KBM-7 (cell line): ENCODE measurements at regions not wholly inside any gene's neighbourhood (a gene's known extent, or its start where the extent isn't known, plus 50 kb on each side); places are given as distances from the start of the nearest gene placed in this dataset.
"Not testable (repeated sequence)": the region's sequence is repeated elsewhere in the genome, so short reads cannot be mapped to it uniquely, and the experiment has no call there.

Experiments
- DNase-seq: peaks from one replicate; pipeline ENCODE4 v3.0.0-alpha.2; 2015
- in situ Hi-C: fragments of 300-500 bp; cut with MboI; formaldehyde crosslinking; loops from 2 replicates; pipeline ENCODE4 v1.14.3; 2020; ENCODE audit warnings: low sequenced_read_pairs, low pct_unique_long_range_greater_than_20kb, mixed read lengths

DNA sequence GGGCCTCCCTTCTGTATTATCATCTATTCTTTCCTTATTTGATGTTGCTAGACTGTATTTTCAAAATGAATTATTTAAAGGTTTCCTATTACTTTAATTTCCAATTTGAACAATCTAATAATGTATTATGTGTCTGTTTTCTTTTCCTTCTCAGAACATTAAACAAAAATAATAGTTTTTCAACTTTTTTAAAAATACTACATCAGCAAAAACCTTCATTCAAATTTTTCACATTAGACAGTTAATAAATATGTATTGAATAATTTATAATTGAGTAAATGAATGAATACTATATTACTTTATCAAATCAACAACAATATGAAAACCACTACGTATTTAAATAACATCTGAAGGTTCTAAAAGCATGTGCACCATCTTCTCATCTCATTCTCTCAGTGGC, 644.1 kb upstream of the SEMA3D start:
- DNase-seq: no peak
- in situ Hi-C loops: loop anchor here (25.0 kb wide), 1 partner anchor 794 kb away; no protein-coding TSS in a partner anchor

DNA sequence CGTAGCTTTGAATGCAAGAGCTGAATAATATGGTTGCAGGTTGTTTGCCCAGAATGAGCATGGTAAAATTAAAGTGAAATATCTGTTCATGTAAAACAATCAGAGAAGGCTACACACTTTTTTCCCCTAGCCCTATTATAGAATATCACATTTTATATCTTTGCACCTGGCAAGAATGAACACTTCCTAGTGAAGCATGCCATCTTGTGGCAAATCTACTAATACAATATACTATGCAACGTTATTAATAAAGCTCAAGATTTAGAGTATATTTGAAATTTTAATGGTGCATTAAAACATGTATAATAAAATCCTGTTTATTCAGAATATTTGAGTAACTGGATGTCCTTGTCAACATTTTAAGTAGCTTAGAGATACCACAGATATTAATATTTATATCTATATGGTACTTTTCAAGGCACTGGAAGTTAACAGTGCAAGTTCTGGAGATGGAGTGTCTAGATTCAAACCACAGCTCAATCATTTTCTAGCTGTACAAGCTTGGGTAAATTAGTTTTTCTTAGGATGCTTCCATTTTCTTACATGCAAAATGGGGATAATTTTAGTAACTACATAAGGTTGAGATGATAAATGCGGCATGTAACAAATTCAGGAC, 643.1 kb upstream of the SEMA3D start:
- DNase-seq: peak; percentile 22
- in situ Hi-C loops: loop anchor here (25.0 kb wide), 1 partner anchor 793 kb away; no protein-coding TSS in a partner anchor

DNA sequence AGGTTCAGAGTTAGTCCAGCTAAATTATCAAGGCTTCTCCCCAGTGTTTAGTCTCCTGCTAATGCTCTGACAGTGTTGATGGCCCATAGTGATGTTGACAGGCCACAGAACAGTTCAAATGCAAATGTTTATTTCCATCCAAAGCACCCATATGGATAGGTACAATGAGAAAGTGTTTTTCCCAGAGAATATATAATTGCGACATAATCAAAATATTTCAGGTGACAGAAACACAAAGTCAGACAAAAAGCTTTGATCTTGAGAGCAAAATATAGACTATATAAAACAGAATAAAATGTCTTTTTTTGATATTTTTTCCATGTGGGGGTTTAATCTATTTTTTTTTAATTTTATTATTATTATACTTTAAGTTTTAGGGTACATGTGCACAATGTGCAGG, 642.3 kb upstream of the SEMA3D start:
- in situ Hi-C loops: loop anchor here (25.0 kb wide), 1 partner anchor 792 kb away; no protein-coding TSS in a partner anchor
- DNase-seq: no peak

DNA sequence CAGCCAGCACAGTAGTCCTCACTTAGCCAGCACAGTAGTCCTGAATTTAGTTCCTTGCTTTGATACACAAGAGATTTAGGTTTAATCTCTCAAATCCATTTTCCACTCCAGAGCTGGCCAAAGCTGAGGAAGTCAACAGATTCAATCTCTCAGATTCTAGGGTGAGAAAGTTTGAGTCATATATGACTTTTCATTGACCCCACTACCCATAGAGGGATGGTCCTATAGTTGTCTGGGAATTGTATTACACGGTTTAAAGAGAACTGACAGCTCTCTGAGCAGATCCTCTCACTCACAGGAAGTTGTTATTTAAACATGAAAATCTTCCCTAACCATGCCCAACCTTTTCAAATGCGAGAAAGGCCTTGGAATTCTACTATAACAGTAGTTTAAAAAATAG, 641.8 kb upstream of the SEMA3D start:
- no peak for DNase-seq
- in situ Hi-C loops: loop anchor here (25.0 kb wide), 1 partner anchor 791 kb away; no protein-coding TSS in a partner anchor

DNA sequence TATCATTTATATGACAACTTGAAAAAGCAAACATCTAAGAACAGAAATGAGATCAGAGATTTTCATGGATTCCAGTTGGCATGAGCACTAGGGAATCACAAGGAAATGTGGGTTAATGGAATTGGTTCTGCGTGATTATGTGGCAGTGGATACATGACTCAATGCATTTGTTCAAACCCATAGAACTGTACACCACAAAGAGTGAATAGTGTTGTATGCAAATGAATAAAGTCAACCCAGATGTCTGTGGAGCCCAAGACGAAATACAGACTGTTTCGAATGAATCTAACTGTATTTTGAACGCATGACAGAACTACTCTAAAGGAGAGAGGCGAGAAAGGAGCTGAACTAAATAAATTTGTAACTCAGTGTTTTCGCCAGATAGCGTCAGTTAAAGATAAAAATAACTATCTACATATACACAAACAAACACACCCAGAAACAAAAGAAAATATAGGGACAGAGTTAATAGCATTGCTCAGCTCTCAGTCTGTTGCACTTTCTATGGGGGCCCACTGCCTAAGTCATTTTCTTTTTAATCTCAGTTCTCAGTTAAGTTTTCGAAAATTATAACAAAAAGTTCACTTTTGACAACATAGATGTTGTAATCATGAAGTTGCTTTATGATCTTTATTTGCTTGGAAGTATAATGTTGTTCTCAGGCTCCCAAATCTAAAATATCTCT, 636.7 kb upstream of the SEMA3D start:
- DNase-seq: no peak

DNA sequence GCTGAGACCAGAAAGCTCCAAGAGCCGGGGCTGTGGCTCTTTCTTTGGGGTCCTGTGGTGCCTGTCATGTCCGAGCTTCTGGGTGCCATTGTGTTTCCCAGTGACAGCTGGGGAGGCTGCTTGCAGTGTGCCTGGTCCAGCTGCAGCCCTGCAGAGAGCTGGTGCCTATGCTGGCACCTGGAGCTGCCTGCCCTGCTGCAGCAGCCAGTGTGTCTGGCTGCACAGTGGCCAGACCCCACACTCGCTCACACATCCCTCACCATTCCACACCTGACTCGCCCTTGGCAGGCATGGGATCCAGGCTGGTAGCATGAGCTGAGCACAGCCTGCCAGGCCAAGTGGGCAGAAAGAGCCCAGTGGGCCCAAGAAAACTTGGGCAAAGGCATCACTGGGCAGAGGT, 635.1 kb upstream of the SEMA3D start:
- no peak for DNase-seq
- in situ Hi-C loops: no loop called here

More for the DNA sequence above, 636.7 kb upstream of the SEMA3D start:
- in situ Hi-C loops: no loop called here

DNA sequence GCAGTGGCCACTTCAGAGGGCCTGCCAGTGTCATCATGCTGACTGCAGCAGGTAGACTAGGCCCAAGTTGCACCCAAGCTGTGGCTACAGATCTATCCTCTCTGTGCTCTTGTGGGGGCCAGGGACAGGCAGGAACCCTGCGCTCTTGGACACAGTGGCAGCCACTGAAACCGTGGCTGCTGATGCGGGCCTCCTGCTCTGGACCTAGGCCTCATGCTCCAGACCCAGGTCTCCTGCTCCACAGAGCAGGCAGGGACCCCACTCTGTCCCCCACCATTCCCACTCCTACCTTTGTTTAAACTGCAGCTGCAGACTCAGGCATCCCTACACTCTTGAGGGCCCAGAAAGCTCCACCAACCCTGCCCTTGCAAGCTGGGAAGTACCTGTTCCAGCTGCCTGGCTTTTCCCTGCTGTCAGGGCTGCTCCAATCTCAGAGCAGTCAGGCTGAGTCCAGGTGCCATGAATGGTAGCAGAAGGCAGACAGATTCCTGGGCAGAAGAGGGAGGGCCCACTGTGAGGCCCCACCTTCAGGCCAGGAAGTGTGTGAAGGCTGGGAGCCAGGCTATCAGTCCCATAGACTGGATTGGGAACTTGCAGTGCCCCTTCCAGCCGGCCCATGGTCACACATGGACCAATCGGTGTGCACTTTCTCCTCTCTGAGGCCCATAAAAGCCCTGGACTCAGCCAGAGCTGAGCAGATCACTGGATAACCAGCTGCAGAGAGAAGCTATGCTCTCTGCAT, 634.0 kb upstream of the SEMA3D start:
- in situ Hi-C loops: no loop called here
- no peak for DNase-seq

DNA sequence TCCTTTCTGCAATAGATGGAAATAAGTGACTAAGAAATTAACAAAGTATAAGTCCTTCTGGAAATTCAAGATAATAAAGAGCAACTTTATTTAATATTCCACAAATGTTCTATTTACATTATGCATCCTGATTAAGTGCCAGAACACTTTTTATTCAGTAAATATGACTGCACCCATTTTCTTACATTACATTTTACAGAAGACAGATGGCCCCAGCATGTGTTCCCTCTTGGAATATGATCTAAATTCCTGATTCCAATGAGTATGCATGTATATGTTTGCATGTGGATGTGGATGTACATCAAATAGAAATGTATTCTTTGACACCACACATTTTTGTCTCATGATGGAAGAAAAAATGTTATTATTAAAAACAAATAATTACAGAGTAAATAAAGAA, 628.7 kb upstream of the SEMA3D start:
- in situ Hi-C loops: no loop called here
- DNase-seq: no peak

DNA sequence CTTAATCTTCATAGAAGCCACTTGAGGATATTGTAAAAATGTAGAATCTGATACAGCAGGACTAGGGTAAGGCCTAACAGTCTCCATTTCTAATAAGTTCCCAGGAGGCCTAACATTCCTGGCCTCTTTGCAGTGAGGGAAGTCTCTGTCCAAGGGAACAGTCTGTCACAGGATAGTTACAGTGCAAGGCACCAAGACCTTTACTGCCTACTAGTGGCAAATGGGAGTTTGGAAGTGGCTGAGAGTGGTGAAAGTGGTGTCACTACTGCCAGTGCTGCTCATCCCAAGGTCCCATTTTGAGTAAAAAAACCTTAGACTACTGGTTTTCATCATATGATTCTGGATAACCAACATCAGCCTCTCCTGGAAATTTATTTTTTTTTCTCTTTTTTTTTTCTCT, 619.5 kb upstream of the SEMA3D start:
- in situ Hi-C loops: no loop called here
- no peak for DNase-seq

DNA sequence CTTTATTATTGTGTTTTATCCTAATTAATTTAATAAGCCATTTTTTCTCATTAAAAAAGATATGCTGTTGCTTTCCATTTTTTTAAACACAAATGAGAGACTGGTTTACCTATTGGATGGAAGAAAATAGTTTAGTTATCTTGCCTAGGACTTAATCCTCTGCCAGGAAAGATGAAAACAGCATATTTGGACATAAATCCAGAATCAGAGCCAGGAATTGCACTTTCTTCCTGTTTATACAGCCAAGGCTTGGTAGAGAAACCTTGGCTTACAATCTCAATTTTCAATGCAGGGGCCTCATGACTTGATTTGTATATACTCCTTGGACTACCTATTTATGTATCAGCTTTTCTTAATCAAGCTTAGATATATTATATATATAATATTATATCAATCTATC, 618.8 kb upstream of the SEMA3D start:
- in situ Hi-C loops: no loop called here
- no peak for DNase-seq

DNA sequence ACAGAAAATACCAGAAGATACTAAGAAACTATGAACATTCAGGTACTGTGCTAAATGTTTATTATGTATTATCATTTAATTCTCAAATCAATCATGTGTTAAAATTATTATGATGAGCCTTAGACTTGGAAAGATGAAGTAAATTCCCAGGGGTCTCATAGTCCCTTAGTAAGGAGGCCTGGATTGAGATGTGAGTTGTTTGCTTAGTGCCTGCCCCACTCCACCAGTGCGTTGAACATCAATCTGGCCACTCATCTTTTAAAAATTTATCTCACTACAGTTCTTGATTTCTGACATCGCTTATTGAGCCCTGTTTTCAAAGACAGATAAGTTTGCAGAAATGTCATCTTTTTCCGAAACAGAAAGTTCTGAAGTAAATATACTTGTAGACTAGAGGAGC, 618.4 kb upstream of the SEMA3D start:
- DNase-seq: no peak
- in situ Hi-C loops: no loop called here

DNA sequence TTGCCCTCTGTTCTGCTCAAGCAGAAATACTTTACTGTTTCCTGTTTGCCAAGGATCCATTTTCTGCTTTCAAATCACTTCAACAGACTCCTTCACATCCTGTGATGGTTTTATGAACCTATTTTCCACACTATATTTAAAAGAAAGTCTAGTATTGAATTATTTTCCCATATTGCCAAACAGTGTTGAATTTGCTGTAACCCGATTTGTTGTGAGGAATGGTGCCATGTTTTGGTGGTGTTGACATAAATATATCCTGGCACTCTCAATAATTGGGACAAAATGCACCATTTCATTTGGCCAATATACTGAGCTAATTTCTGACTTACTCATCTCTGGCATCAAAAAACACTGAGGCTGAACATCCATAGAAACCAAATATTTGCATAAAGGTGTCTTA, 615.4 kb upstream of the SEMA3D start:
- in situ Hi-C loops: no loop called here

DNA sequence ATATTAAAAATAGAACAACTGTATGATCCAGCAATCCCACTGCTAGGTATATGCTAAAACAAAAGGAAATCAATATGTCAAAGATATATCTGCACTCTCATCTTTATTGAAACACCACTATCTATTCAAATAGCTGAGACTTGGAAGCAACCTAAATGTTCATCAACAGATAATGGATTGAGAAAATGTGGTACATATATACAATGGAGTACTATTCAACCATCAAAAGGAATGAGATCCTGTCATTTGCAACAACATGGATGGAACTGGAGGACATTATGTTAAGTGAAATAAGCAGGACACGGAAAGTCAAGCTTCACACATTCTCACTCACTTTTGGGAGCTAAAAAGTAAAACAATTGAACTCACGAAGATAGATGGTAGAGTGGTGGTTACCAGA, 610.1 kb upstream of the SEMA3D start:
- in situ Hi-C loops: no loop called here
- DNase-seq: no peak

More for the DNA sequence above, 615.4 kb upstream of the SEMA3D start:
- no peak for DNase-seq

DNA sequence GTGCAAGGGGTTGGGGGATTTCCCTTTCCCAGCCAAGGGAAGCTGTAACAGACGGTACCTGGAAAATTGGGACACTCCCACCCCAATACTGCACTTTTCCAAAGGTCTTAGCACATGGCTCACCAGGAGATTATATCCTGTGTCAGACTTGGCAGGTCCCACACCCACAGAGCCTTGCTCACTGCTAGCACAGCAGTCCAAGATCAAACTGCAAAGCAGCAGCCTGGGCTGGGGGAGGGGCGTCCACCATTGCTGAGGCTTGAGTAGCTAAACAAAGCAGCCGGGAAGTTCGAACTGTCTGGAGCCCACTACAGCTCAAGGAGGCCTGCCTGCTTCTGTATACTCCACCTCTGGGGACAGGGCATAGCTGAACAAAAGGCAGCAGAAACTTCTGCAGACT, 604.2 kb upstream of the SEMA3D start:
- DNase-seq, in situ Hi-C loops: not testable (repeated sequence)

DNA sequence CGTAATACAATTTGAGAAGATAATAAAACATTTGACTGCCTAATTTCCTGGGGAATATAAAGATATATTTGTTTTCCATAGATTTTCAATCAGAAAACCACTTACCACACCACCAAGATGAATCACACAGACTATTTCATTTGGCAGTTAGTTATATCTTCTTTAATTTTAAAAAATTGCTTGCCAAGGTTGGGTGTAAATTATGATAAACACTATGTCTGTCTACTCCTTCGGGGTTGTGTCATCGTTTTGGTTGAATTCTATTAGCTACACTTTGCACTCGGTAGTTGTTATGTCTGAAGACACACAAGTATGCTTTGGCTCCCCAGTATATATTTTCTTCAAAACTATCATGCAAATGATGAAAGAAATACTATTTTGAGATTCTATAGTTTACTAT, 594.8 kb upstream of the SEMA3D start:
- DNase-seq: no peak
- in situ Hi-C loops: no loop called here

DNA sequence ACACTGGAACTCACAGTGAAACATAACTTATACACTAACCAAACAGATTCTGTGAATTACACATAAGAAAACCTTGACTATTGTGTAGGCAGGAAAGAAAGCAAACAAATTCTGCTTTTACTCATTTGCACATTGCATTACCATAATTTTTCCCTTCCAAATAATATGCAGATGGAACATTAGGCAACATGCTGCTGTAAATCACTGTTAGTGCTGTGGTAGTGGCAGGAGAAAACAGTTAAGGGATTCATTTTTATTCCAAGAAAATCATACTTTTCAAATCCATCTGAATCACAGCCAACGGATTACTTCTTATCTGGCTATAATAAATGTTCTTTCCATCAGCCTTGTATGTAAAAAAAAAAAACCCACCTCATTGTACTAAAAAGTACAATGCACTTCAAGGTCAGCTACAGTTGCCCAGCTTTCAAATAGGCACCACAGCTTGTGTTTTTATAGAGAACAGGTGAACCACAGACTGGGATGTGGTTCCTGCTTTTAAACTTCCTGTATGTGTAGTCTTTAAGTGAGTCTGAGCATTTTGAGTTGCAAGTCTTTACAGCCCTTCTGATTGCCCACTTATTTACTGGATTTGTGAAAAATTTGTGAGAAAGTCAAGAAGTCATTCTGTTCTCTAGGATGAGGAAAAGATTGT, 590.0 kb upstream of the SEMA3D start:
- in situ Hi-C loops: no loop called here
- DNase-seq: peak; percentile 52

DNA sequence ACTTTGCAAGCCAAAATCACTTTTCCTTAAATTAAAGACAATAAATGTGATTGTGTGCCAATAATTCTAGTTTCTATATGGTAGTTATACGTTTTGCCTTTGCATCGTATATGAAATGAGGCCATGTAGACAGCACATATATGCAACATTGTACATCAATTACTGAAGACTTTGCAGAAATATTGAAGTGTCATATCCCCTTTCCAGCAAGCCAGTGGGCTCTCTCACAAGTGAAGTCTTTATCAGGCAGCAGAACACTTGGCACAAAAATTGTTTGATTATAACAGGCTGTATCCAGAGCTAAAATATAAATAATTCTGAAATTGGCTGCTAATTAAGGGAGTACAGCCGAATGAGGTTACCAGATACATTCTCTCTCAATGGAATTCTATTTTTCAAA, 588.6 kb upstream of the SEMA3D start:
- no peak for DNase-seq
- in situ Hi-C loops: no loop called here

DNA sequence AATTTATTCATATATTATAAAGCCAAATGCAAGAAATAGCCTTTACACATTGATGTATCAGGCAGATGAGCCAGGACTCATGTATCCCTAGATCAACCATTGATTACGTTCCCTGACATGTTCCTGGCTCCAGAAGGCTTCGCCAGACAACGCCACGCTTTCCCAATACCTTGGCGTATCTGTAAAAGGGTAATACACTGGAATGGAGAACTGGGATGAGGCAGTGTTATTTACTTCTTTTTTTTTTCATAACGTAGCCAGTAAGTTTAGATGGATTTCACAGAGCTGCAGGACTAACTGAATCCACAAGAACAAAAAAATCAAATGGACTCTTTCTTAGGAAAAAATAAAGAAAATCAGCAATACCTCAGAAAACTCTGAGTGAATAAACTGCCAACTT, 588.1 kb upstream of the SEMA3D start:
- DNase-seq: no peak
- in situ Hi-C loops: no loop called here

DNA sequence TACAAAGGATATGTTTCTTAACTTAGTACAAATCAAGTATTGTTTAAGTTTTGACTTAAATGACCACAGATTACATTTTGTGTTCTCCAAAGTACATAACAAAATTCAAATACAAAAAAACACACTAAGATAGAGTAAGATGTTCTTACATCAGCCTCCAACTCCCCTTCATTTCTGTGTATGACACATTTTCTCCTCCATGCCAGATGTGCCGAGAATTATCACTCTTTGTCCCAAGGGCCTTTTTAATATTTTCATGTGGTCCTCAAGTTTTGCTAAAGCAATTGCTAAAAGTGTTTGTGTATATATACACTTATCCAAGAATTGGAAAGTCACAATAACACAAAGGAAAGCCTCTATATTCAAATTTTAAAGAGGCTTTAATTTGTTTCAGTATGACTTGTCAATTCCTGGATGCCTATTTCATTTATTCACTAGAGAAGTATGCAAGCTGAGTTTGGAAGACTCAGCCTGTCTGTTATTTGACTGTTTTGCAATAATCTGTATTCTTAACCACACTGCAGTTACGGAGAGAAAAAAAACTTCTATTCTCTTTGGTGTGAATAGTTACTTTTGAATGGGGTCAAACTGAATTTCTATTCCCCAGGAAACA, 586.4 kb upstream of the SEMA3D start:
- in situ Hi-C loops: no loop called here
- no peak for DNase-seq
